ENCODE measurements at regions not wholly inside any gene's neighbourhood (a gene's known extent, or its start where the extent isn't known, plus 50 kb on each side); places are given as distances from the start of the nearest gene placed in this dataset.
A peak's percentile ranks its signal among the peaks of the same experiment; 100 is the strongest.

DNA sequence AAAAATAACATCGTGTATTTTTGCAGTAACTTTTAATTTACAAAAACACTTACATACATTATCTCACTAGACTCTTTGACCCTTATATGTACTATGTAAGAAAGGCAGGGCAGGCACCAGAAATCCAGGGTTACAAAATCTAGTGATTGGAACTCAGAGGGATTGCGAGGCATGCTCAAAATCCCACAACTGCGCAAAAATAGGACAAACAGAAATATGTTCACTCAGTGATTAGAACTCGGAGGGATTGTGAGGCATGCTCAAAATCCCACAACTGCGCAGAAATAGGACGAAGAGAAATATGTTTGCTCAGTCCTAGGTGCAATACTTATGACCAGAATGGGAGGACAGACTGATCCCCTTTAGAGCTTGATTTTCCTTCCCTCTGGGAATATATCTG lies 79.2 kb upstream of the TGFBR2 start:
- peaks cover 8% of the 10 kb centered on the region for H3K9me3 Mint-ChIP-seq
- H3K36me3 Mint-ChIP-seq (ENCODE audit: low read depth): no peaks in the 10 kb centered on the region
- peaks cover 6% of the 10 kb centered on the region for H3K27me3 Mint-ChIP-seq (ENCODE audit: low read depth, poor library complexity)
- TF ChIP-seq, protein P1, sequence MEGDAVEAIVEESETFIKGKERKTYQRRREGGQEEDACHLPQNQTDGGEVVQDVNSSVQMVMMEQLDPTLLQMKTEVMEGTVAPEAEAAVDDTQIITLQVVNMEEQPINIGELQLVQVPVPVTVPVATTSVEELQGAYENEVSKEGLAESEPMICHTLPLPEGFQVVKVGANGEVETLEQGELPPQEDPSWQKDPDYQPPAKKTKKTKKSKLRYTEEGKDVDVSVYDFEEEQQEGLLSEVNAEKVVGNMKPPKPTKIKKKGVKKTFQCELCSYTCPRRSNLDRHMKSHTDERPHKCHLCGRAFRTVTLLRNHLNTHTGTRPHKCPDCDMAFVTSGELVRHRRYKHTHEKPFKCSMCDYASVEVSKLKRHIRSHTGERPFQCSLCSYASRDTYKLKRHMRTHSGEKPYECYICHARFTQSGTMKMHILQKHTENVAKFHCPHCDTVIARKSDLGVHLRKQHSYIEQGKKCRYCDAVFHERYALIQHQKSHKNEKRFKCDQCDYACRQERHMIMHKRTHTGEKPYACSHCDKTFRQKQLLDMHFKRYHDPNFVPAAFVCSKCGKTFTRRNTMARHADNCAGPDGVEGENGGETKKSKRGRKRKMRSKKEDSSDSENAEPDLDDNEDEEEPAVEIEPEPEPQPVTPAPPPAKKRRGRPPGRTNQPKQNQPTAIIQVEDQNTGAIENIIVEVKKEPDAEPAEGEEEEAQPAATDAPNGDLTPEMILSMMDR (IDR thresholded peaks at IDR 0.05): no peak
- DNase-seq: no peak
- peak overlapping the region; percentile 72 for H3K27ac Mint-ChIP-seq
- peaks cover 43% of the 10 kb centered on the region for H3K4me1 Mint-ChIP-seq
- H3K4me3 Mint-ChIP-seq: no peak overlapping the region

GRCh38 chr3:30527720-30528119 lies 78.7 kb upstream of the TGFBR2 start:
- peak overlapping the region; percentile 72 for H3K27ac Mint-ChIP-seq
- H3K36me3 Mint-ChIP-seq (ENCODE audit: low read depth): no peaks in the 10 kb centered on the region
- peaks cover 3% of the 10 kb centered on the region for H3K27me3 Mint-ChIP-seq (ENCODE audit: low read depth, poor library complexity)
- DNase-seq: no peak
- H3K4me1 Mint-ChIP-seq: peaks cover 43% of the 10 kb centered on the region
- peak overlapping the region; percentile 14 for H3K4me3 Mint-ChIP-seq
- peaks cover 8% of the 10 kb centered on the region for H3K9me3 Mint-ChIP-seq
- TF ChIP-seq, protein P1 (IDR thresholded peaks at IDR 0.05): no peak

DNA sequence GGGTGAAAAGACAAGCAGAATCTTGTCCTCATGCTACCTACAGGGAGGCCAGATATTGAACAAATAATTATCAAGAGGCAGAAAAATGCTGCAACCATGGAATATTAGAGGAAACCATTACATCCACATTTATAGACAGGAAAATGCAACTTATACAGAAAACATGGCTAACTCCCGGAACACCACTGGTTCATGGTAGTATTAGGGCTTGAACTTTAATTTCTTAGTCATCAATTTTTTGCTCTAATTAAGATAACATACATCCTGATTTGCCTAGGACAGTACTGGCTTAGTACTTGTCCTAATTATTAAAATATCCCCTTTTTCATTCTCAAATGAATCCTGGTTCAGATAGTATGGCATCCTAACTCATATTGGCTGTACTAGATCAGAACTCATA lies 76.3 kb upstream of the TGFBR2 start:
- no peaks in the 10 kb centered on the region for H3K36me3 Mint-ChIP-seq (ENCODE audit: low read depth)

DNA sequence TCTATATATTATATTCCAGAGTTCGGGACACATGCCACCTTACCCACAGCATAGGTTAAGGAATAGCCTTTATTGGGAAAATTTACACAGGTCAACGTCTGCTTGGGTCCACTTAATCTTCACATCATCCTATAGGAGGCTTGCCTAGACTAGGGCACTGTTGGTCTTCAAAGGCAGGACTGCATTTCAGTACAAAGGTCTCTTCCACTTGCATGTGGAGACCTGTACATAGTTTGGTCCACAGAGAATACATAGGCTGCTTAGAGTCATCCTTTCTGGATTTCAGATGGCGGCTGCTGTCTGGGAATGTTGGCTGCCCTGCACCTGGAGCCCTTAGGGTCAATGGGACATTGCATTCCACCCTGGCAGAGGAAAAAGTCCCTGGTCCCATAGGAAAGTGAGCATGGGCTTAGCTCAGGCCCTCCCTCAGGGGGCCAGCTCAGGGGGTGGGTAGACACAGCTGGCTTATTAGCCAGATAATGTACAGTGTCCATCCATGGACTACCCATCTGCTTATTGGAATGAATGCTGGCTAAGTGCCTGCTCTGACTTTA lies 75.3 kb upstream of the TGFBR2 start:
- TF ChIP-seq, protein P1 (IDR thresholded peaks at IDR 0.05): no peak
- H3K27ac Mint-ChIP-seq: no peak overlapping the region
- no peaks in the 10 kb centered on the region for H3K36me3 Mint-ChIP-seq (ENCODE audit: low read depth)
- DNase-seq: peak; percentile 1
- H3K4me3 Mint-ChIP-seq: no peak overlapping the region
- peaks cover 36% of the 10 kb centered on the region for H3K4me1 Mint-ChIP-seq
- no peaks in the 10 kb centered on the region for H3K27me3 Mint-ChIP-seq (ENCODE audit: low read depth, poor library complexity)
- peaks cover 6% of the 10 kb centered on the region for H3K9me3 Mint-ChIP-seq

More for the DNA sequence above, 76.3 kb upstream of the TGFBR2 start:
- no peak for DNase-seq
- no peak overlapping the region for H3K27ac Mint-ChIP-seq
- TF ChIP-seq, protein P1 (IDR thresholded peaks at IDR 0.05): no peak
- H3K9me3 Mint-ChIP-seq: peaks cover 8% of the 10 kb centered on the region
- no peak overlapping the region for H3K4me3 Mint-ChIP-seq
- peaks cover 36% of the 10 kb centered on the region for H3K4me1 Mint-ChIP-seq
- H3K27me3 Mint-ChIP-seq (ENCODE audit: low read depth, poor library complexity): no peaks in the 10 kb centered on the region

GRCh38 chr3:30535525-30535924 lies 70.9 kb upstream of the TGFBR2 start:
- H3K27ac Mint-ChIP-seq: no peak overlapping the region
- no peak overlapping the region for H3K4me3 Mint-ChIP-seq
- TF ChIP-seq, protein P1 (IDR thresholded peaks at IDR 0.05): no peak
- H3K27me3 Mint-ChIP-seq (ENCODE audit: low read depth, poor library complexity): no peaks in the 10 kb centered on the region
- no peaks in the 10 kb centered on the region for H3K36me3 Mint-ChIP-seq (ENCODE audit: low read depth)
- H3K4me1 Mint-ChIP-seq: peaks cover 6% of the 10 kb centered on the region
- no peak for DNase-seq
- H3K9me3 Mint-ChIP-seq: peaks cover 4% of the 10 kb centered on the region

DNA sequence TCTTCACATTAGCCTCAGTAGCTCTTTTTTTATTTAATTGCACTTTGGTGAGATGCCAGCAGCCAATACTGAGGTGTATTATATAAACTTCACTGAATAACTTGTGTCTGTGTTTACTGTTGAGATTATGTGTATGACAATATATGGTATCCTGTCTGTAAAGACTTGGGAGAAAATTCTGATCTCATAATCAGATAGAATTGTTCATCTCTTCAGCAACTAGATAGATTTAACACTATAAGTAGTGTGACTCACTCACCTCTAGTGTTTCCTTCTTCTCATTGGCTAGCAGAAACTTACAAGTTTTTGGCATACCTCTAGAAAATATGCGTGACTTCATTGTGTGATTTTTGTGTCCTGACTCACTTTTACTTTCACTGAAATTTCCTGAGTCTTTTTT lies 67.6 kb upstream of the TGFBR2 start:
- Mint-ChIP-seq H3K4me3 (no peak overlapping the region), H3K36me3 (ENCODE audit: low read depth) (no peaks in the 10 kb centered on the region), H3K27ac (no peak overlapping the region), H3K4me1 (no peaks in the 10 kb centered on the region), H3K27me3 (ENCODE audit: low read depth, poor library complexity) (no peaks in the 10 kb centered on the region), H3K9me3 (peaks cover 4% of the 10 kb centered on the region)
- TF ChIP-seq, protein P1 (IDR thresholded peaks at IDR 0.05): no peak
- no peak for DNase-seq
